ENCODE measurements at regions not wholly inside any gene's neighbourhood (a gene's known extent, or its start where the extent isn't known, plus 50 kb on each side); places are given as distances from the start of the nearest gene placed in this dataset.
"Not testable (repeated sequence)": the region's sequence is repeated elsewhere in the genome, so short reads cannot be mapped to it uniquely, and the experiment has no call there.

DNA sequence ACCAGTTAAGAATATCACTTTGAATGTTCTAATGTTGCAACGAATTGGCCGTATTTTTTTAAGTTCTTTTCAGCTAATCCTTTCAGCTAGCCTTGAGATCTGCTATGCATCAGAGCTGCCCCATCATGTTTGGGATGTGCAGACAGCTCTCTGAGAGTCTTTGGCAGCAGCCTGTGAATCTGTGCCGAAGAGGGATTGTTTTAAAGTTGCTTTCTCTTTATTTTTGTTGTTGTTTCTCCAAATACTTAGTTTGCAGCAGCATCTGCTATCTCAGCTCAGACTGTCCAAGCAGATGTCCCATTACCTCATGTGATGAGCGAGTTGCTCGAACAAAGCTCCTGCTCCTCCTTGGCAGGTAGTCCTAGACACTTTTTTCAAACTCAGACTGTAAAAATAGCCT lies 1002.5 kb upstream of the INTU start:
- no peak overlapping the region for H3K27ac Mint-ChIP-seq
- no peaks in the 10 kb centered on the region for H3K9me3 Mint-ChIP-seq
- intact Hi-C loops (cut with micrococcal nuclease) = no loop called here

DNA sequence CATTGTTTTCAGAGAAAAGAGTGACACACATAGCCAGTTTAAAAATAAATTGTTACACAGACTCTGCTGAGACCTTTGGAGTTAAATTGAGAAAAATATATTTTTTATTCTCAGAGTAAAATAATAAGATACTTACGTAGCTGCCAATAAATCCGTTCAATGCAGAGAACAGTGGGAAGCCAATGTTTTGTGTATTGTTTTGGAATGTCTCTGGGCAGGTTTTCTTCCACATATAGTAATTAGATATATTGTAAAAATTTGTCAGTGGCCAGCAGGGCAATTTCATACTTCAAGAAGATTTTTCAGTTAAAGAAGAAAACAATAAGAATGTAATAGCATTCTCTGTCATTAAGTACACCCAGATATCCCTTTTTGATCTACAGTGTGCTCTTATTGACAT lies 999.5 kb upstream of the INTU start:
- H3K36me3 Mint-ChIP-seq (ENCODE audit: low read depth) = no peaks in the 10 kb centered on the region
- intact Hi-C loops (cut with micrococcal nuclease) = no loop called here
- no peaks in the 10 kb centered on the region for H3K27me3 Mint-ChIP-seq
- H3K4me1 Mint-ChIP-seq (ENCODE audit: low read depth) = no peaks in the 10 kb centered on the region
- H3K27ac Mint-ChIP-seq = no peak overlapping the region
- H3K4me3 Mint-ChIP-seq = no peak overlapping the region
- H3K9me3 Mint-ChIP-seq = no peaks in the 10 kb centered on the region

More for the DNA sequence above, 1002.5 kb upstream of the INTU start:
- no peaks in the 10 kb centered on the region for H3K4me1 Mint-ChIP-seq (ENCODE audit: low read depth)
- no peaks in the 10 kb centered on the region for H3K27me3 Mint-ChIP-seq
- H3K36me3 Mint-ChIP-seq (ENCODE audit: low read depth) = no peaks in the 10 kb centered on the region
- H3K4me3 Mint-ChIP-seq = no peak overlapping the region

GRCh38 chr4:126637706-126638105 lies 995.1 kb upstream of the INTU start:
- Mint-ChIP-seq H3K9me3 (peaks cover 24% of the 10 kb centered on the region), H3K36me3 (ENCODE audit: low read depth) (no peaks in the 10 kb centered on the region), H3K4me1 (ENCODE audit: low read depth) (no peaks in the 10 kb centered on the region), H3K27me3 (no peaks in the 10 kb centered on the region), H3K27ac (no peak overlapping the region), H3K4me3 (no peak overlapping the region)
- intact Hi-C loops (cut with micrococcal nuclease) = no loop called here

- intact Hi-C loops (cut with micrococcal nuclease) = no loop called here
- H3K4me3 Mint-ChIP-seq = no peak overlapping the region
Observed at GRCh38 chr4:126647320-126647719, 985.4 kb upstream of the INTU start.

GRCh38 chr4:126647756-126648397 lies 984.9 kb upstream of the INTU start:
- intact Hi-C loops (cut with micrococcal nuclease) = no loop called here
- Mint-ChIP-seq H3K27ac (no peak overlapping the region), H3K36me3 (ENCODE audit: low read depth) (no peaks in the 10 kb centered on the region), H3K4me3 (no peak overlapping the region), H3K9me3 (no peaks in the 10 kb centered on the region), H3K27me3 (no peaks in the 10 kb centered on the region), H3K4me1 (ENCODE audit: low read depth) (no peaks in the 10 kb centered on the region)

More at GRCh38 chr4:126647320-126647719, 985.4 kb upstream of the INTU start:
- H3K36me3 Mint-ChIP-seq (ENCODE audit: low read depth) = no peaks in the 10 kb centered on the region
- no peaks in the 10 kb centered on the region for H3K27me3 Mint-ChIP-seq
- peaks cover 3% of the 10 kb centered on the region for H3K9me3 Mint-ChIP-seq
- no peaks in the 10 kb centered on the region for H3K4me1 Mint-ChIP-seq (ENCODE audit: low read depth)
- H3K27ac Mint-ChIP-seq = no peak overlapping the region

GRCh38 chr4:126658411-126658810 lies 974.3 kb upstream of the INTU start:
- H3K27ac Mint-ChIP-seq = no peak overlapping the region
- H3K9me3 Mint-ChIP-seq = no peaks in the 10 kb centered on the region
- H3K36me3 Mint-ChIP-seq (ENCODE audit: low read depth) = no peaks in the 10 kb centered on the region
- intact Hi-C loops (cut with micrococcal nuclease) = no loop called here
- no peaks in the 10 kb centered on the region for H3K27me3 Mint-ChIP-seq
- no peaks in the 10 kb centered on the region for H3K4me1 Mint-ChIP-seq (ENCODE audit: low read depth)
- H3K4me3 Mint-ChIP-seq = no peak overlapping the region

DNA sequence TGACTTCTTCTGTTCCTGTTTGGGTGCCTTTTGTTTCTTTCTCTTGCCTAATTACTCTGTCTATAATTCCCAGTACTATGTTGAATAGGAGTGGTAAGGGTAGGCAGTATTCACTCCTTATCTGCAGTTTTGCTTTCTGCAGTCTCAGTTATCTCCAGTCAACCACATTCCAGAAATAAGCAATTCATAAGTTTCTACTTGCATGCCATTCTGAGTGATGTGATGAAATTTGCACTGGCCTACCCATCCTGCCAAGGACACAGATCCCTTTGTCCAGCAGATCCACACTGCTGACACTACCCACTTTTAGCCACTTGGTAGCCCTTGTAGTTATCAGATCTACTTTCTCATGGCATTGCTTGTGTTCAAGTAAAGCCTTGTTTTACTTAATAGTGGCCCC lies 971.6 kb upstream of the INTU start:
- intact Hi-C loops (cut with micrococcal nuclease) = no loop called here
- H3K4me1 Mint-ChIP-seq (ENCODE audit: low read depth) = no peaks in the 10 kb centered on the region
- no peak overlapping the region for H3K4me3 Mint-ChIP-seq
- no peaks in the 10 kb centered on the region for H3K27me3 Mint-ChIP-seq
- H3K9me3 Mint-ChIP-seq = no peaks in the 10 kb centered on the region
- H3K27ac Mint-ChIP-seq = no peak overlapping the region
- no peaks in the 10 kb centered on the region for H3K36me3 Mint-ChIP-seq (ENCODE audit: low read depth)

DNA sequence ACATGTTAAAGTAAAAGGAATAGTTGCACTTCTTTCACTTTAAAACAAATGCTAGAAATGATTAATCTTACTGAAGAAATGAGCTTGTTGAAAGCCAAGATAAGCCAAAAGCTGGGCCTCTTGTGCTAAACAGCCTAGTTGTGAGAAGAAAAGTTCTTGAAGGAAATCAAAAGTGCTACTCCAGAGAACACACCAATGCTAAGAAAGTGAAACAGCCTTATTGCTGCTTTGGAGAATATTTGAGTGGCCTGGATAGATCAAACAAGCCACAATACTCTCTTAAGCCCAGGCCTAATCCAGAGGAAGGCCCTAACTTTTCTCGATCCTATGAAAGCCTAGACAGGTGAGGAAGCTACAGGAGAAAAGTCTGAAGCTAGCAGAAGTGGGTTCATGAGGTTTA lies 967.9 kb upstream of the INTU start:
- Mint-ChIP-seq H3K4me1 (ENCODE audit: low read depth) (no peaks in the 10 kb centered on the region), H3K36me3 (ENCODE audit: low read depth) (no peaks in the 10 kb centered on the region), H3K27me3 (no peaks in the 10 kb centered on the region), H3K4me3 (no peak overlapping the region), H3K9me3 (no peaks in the 10 kb centered on the region), H3K27ac (no peak overlapping the region)
- intact Hi-C loops (cut with micrococcal nuclease) = no loop called here

DNA sequence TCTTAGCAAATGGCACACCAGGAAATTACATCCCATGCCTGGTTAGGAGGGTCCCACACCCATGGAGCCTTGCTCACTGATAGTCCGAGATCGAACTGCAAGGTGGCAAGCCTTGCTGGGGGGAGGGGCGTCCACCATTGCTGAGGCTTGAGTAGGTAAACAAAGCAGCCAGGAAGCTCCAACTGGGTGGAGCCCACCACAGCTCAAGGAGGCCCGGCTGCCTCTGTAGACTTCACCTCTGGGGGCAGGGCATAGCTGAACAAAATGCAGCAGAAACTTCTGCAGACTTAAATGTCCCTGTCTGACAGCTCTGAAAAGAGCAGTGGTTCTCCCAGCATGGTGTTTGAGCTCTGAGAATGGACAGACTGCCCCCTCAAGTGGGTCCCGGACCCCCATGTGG lies 962.7 kb upstream of the INTU start:
- H3K4me1 Mint-ChIP-seq (ENCODE audit: low read depth); H3K4me3 Mint-ChIP-seq; intact Hi-C loops (cut with micrococcal nuclease); H3K36me3 Mint-ChIP-seq (ENCODE audit: low read depth); H3K27me3 Mint-ChIP-seq; H3K27ac Mint-ChIP-seq: not testable (repeated sequence)
- H3K9me3 Mint-ChIP-seq = peaks cover 39% of the 10 kb centered on the region

DNA sequence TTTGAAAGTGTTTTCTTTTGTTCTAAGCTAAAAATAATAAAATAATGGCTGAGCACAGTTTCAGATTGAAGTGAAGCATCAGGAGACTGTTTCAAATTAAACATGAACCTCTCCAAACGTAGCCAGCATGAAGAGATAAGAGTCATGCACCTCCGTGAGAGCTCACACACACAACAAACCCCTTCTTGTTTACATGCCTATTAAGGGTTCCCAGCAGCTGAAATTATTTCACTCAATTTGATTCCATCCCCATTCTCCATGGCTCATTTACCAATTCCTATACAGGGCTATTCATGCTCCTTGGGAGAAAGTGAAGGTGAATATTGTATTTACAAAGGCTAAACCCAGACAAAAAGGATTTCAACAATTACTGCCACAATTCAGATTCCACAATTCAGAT lies 954.1 kb upstream of the INTU start:
- Mint-ChIP-seq H3K4me1 (ENCODE audit: low read depth) (no peaks in the 10 kb centered on the region), H3K4me3 (no peak overlapping the region), H3K36me3 (ENCODE audit: low read depth) (no peaks in the 10 kb centered on the region), H3K27me3 (no peaks in the 10 kb centered on the region), H3K9me3 (peaks cover 6% of the 10 kb centered on the region), H3K27ac (no peak overlapping the region)
- intact Hi-C loops (cut with micrococcal nuclease) = no loop called here

DNA sequence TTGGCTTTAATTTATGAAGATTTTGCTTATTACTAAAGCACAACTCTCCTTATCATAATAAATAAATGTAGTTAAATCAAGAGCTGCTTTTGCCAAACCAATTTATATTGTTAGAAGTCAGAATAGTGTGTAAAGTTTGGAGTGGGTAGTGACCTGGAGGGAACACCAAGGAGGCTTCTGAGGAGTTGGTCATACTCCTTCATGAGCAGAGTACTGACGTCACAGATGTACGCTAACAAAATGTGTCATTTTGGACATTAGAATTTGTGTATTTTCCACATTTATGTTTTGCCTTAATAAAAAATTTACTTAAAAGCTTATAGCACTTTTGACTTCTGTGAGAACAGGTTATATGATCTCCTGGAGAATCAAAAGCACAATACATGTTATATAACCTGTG lies 953.5 kb upstream of the INTU start:
- Mint-ChIP-seq H3K4me1 (ENCODE audit: low read depth) (no peaks in the 10 kb centered on the region), H3K9me3 (no peaks in the 10 kb centered on the region), H3K36me3 (ENCODE audit: low read depth) (no peaks in the 10 kb centered on the region), H3K27me3 (no peaks in the 10 kb centered on the region), H3K4me3 (no peak overlapping the region), H3K27ac (no peak overlapping the region)
- intact Hi-C loops (cut with micrococcal nuclease) = no loop called here

DNA sequence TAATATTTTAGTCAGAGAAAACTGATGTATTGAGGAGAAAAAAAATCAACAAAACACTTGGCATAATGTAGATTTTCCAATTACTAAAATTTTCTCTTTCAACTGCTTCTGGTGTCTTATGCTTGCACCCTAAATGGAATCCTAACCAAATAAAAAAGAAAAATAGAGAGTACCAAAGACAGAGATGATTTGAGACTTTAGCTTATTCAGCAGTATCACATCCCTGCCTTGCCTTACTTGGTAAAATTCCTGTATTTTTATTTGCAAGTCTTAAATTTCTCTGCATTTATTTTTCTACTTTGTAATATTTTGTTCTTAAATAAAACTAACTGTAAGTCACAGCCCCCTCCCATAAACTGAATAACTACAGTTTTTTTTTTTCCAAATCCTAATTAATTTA lies 950.5 kb upstream of the INTU start:
- H3K27me3 Mint-ChIP-seq = no peaks in the 10 kb centered on the region
- H3K27ac Mint-ChIP-seq = no peak overlapping the region
- no peaks in the 10 kb centered on the region for H3K36me3 Mint-ChIP-seq (ENCODE audit: low read depth)
- no peak overlapping the region for H3K4me3 Mint-ChIP-seq
- H3K4me1 Mint-ChIP-seq (ENCODE audit: low read depth) = no peaks in the 10 kb centered on the region
- H3K9me3 Mint-ChIP-seq = no peaks in the 10 kb centered on the region
- intact Hi-C loops (cut with micrococcal nuclease) = no loop called here

DNA sequence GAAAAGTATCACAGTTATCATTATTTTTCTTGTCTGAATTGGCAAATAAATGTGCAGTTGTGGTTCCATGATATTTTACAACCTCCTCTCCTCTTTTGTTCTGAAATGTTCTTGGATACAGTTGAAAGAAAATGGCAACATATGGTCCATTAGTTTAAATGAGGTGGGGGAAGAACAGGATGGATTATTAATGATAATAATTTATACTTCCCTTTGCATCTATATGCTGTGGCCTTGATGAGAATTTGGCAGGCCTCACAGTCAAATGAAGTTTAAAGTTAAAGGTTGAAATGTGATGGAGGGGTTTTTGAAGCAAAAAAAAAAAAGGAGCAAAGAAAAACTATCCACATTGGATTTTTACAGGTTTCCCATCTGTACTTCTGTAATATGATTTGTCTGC lies 946.3 kb upstream of the INTU start:
- Mint-ChIP-seq H3K27me3 (no peaks in the 10 kb centered on the region), H3K27ac (no peak overlapping the region), H3K9me3 (no peaks in the 10 kb centered on the region), H3K4me1 (ENCODE audit: low read depth) (no peaks in the 10 kb centered on the region), H3K36me3 (ENCODE audit: low read depth) (no peaks in the 10 kb centered on the region), H3K4me3 (no peak overlapping the region)
- intact Hi-C loops (cut with micrococcal nuclease) = no loop called here

DNA sequence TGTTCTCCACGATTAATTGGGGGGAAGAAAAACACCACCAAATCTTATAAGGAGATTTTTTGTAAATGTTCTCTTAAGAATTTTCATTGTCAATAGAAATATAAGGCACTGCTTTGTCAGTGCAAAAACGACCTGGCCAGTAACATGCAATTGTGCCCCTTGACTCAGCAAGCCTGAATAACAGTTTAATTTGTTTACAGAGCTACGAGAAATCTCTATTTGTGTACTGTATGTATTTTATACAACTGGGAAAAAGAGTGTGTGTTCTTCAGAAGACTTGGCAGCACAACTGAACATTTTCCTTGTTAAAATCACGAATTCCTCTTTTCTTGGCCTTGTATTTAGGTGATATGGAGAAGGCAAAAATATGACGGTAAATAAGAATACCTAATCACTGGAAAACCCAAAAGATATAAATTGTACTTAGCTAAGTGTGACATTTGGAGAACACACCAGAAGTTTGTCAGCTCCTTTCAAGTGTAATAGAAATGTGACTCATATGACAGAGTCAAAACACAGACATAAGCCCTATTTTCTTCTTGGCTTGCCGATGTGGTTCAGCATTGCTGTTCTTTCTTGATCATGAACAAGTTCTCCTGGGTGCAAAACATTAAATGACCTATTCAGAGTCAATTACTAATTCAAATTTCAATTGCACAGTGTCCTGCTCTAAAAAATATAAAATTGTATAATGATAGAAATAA lies 945.0 kb upstream of the INTU start:
- no peaks in the 10 kb centered on the region for H3K36me3 Mint-ChIP-seq (ENCODE audit: low read depth)
- H3K27me3 Mint-ChIP-seq = no peaks in the 10 kb centered on the region
- no peaks in the 10 kb centered on the region for H3K4me1 Mint-ChIP-seq (ENCODE audit: low read depth)
- H3K9me3 Mint-ChIP-seq = no peaks in the 10 kb centered on the region
- no peak overlapping the region for H3K4me3 Mint-ChIP-seq
- intact Hi-C loops (cut with micrococcal nuclease) = no loop called here
- H3K27ac Mint-ChIP-seq = no peak overlapping the region

DNA sequence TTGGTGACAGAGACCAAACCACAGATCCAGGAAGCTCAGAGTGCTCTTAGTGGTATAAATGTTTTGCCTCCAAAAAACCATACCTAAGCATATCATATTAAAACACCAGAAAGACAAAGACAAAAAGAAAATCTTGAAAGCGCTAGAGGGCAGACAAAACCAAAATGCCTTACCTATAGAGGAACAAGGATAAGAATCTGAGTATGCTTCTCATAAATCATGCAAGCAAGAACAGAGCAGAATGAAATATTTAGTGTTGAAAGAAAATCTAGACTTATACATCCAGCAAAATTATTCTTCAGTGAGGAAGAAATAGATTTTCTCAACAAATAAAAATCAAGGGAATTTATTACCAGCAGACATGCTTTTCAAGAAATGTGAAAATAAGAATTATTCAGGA lies 941.0 kb upstream of the INTU start:
- Mint-ChIP-seq H3K27ac (no peak overlapping the region), H3K4me3 (no peak overlapping the region), H3K4me1 (ENCODE audit: low read depth) (no peaks in the 10 kb centered on the region), H3K9me3 (no peaks in the 10 kb centered on the region), H3K36me3 (ENCODE audit: low read depth) (no peaks in the 10 kb centered on the region), H3K27me3 (no peaks in the 10 kb centered on the region)
- intact Hi-C loops (cut with micrococcal nuclease) = no loop called here

Measured in dendritic cell treated with granulocyte-macrophage colony-stimulating factor and Interleukin-4, amounts not matched to agents 40 ng/mL and 50 ng/mL, for 4 days (primary cell).